ENCODE measurements at regions not wholly inside any gene's neighbourhood (a gene's known extent, or its start where the extent isn't known, plus 50 kb on each side); places are given as distances from the start of the nearest gene placed in this dataset.

GRCh38 chr12:67759829-67760228 is 111.3 kb downstream of the DYRK2 start:
- no peak for TF ChIP-seq POLR2A (IDR thresholded peaks at IDR 0.05)
- no peak for TF ChIP-seq CTCF (IDR thresholded peaks at IDR 0.05 in 8 of 11, conservative IDR thresholded peaks at IDR 0.05 in 3 of 11)
- no peak for TF ChIP-seq POLR2AphosphoS5 (IDR thresholded peaks at IDR 0.05)
- WGBS, 5 donors = 85 to 92% (median 89%) methylated on average over 3 of the region's 3 CpGs
- no peak overlapping the region for H3K4me3 ChIP-seq
- intact Hi-C loops (cut with DNase I; ENCODE audit: low total_unique reads) = no loop called here
- no peaks in the 10 kb centered on the region for H3K36me3 ChIP-seq
- H3K27me3 ChIP-seq (replicated peaks in 1 of 7) = no peaks in the 10 kb centered on the region
- H3K9me3 ChIP-seq = no peaks in the 10 kb centered on the region
- DNase-seq = no peak
- no peak overlapping the region for H3K27ac ChIP-seq
- peaks cover 0 to 12% (median 0%) of the 10 kb centered on the region in 6 donors for H3K4me1 ChIP-seq

DNA sequence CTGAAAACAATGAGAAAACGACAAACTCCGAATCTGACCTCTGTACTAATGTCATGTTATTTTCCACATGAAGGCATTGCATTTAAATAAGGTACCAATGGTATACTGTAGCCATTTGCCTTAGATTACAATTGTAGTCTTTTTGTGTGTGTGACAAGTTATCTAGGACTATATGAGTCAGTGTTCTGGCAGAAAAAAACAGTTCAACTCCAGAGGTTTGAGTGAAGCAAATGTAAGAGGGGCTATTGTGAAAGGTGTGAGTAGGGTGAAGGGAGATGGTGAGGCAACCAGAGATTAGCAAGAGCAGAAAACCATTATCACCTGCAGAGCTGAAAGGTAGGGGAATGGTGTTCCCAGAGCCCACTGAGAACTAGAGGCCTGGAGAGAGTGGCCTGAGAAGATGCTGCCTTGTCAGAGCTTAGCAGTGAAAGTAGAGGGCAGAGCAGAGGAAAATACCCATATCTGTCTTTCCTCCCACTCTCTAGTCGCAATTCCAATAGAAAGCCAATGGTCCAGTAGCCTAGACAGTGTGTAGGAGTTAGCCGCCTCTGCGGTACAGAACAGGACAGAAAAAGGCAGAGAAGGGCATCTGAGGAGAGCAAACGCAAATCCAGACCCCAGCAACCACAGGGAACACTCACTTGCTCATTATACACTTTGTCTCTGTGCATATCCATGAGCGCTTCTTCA is 112.2 kb downstream of the DYRK2 start:
- 83 to 96% (median 94%) methylated on average over 7 of the region's 7 CpGs for WGBS, 5 donors
- no peak for TF ChIP-seq POLR2AphosphoS5 (IDR thresholded peaks at IDR 0.05)
- TF ChIP-seq CTCF (IDR thresholded peaks at IDR 0.05 in 8 of 11, conservative IDR thresholded peaks at IDR 0.05 in 3 of 11) = no peak
- no peak for TF ChIP-seq POLR2A (IDR thresholded peaks at IDR 0.05)

DNA sequence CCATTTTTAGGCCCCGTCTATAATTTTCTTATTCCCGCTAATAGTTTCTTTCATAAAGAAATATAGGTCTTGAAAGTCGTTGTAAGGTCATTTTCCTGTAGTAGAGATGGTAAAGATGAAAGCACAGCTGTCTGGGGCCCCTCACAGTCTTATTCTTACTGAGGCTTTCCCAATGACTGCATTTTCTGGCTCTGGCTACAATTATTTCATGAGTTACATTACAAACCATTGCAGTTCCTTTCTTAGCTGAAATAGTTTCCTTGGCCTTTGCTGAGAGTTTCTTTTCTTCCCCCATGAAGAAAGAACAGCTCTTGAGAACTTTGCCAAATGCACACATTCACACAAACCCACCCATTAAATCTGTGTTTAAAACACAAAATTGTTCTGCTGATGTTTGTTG is 113.0 kb downstream of the DYRK2 start:
- intact Hi-C loops (cut with DNase I; ENCODE audit: low total_unique reads) = no loop called here
- H3K4me1 ChIP-seq = peaks cover 0 to 12% (median 0%) of the 10 kb centered on the region in 6 donors
- no peak overlapping the region for H3K4me3 ChIP-seq
- H3K36me3 ChIP-seq = no peaks in the 10 kb centered on the region
- TF ChIP-seq POLR2A (IDR thresholded peaks at IDR 0.05) (no peak), CTCF (IDR thresholded peaks at IDR 0.05 in 8 of 11, conservative IDR thresholded peaks at IDR 0.05 in 3 of 11) (no peak), POLR2AphosphoS5 (IDR thresholded peaks at IDR 0.05) (no peak)
- 71 to 77% (median 73%) methylated on average over 3 of the region's 3 CpGs for WGBS, 5 donors
- no peak overlapping the region for H3K27ac ChIP-seq
- H3K9me3 ChIP-seq = no peaks in the 10 kb centered on the region
- H3K27me3 ChIP-seq (replicated peaks in 1 of 7) = no peaks in the 10 kb centered on the region
- DNase-seq = no peak

More for the DNA sequence above, 112.2 kb downstream of the DYRK2 start:
- DNase-seq = no peak
- Histone ChIP-seq H3K9me3 (no peaks in the 10 kb centered on the region), H3K27ac (no peak overlapping the region), H3K36me3 (no peaks in the 10 kb centered on the region), H3K4me3 (no peak overlapping the region), H3K4me1 (peaks cover 0 to 12% (median 0%) of the 10 kb centered on the region in 6 donors), H3K27me3 (replicated peaks in 1 of 7) (no peaks in the 10 kb centered on the region)
- intact Hi-C loops (cut with DNase I; ENCODE audit: low total_unique reads) = no loop called here

DNA sequence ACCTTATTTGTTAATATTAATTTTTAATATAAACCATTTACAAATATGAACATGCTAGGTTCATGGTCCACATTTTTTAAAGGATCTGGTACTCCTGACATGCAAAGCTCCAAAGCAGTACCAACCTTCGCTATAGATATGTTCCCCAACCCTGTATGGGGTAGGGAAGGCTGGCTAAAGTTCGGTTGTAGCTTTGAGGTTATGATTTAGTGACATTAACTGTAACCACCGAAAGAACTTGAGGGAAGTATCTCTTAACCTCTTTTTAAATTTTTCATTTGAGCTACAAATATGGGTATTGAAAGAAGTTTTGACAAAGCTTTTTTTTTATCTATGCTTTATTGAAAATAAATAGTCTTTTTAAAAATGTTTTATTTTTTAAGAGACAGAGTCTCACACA is 115.5 kb downstream of the DYRK2 start:
- TF ChIP-seq CTCF (IDR thresholded peaks at IDR 0.05 in 8 of 11, conservative IDR thresholded peaks at IDR 0.05 in 3 of 11) = no peak
- no peak for TF ChIP-seq POLR2A (IDR thresholded peaks at IDR 0.05)
- no peak for TF ChIP-seq POLR2AphosphoS5 (IDR thresholded peaks at IDR 0.05)
- WGBS, 5 donors = 71 to 87% (median 80%) methylated on average over 3 of the region's 3 CpGs

More for the DNA sequence above, 115.5 kb downstream of the DYRK2 start:
- Histone ChIP-seq H3K4me1 (no peaks in the 10 kb centered on the region), H3K27me3 (replicated peaks in 1 of 7) (no peaks in the 10 kb centered on the region), H3K27ac (no peak overlapping the region), H3K36me3 (no peaks in the 10 kb centered on the region), H3K4me3 (no peak overlapping the region), H3K9me3 (no peaks in the 10 kb centered on the region)
- DNase-seq = no peak
- intact Hi-C loops (cut with DNase I; ENCODE audit: low total_unique reads) = no loop called here

Data from spleen (tissue), 11 donors.